Stimulated activated naive CD8-positive, alpha-beta T cell treated with anti-CD3 and anti-CD28 coated beads, Interleukin-15, amount 100 ng/mL, for 72 hours (primary cell): ENCODE measurements at regions not wholly inside any gene's neighbourhood (a gene's known extent, or its start where the extent isn't known, plus 50 kb on each side); places are given as distances from the start of the nearest gene placed in this dataset.

ENCODE experiments used
- ATAC-seq: fragments of 150-1000 bp; cut with Tn5 transposase; 2 replicates; pipeline ENCODE4 v1.10.0; 2021; ENCODE audit warnings: mild to moderate bottlenecking, moderate library complexity
- DNase-seq, 2 donors: peaks; one replicate each; pipeline ENCODE4 v3.0.0; 2021 to 2022
- H3K27ac Mint-ChIP-seq, 2 donors: one replicate each; pipeline ENCODE4 v1.8.0; 2022; ENCODE audit warnings: mild to moderate bottlenecking in 2 of 2, mixed read lengths in 2 of 2, moderate library complexity in 2 of 2
- H3K27me3 Mint-ChIP-seq: one replicate; pipeline ENCODE4 v1.8.0; 2022; ENCODE audit warnings: mixed read lengths
- H3K4me1 Mint-ChIP-seq: one replicate; pipeline ENCODE4 v1.8.0; 2022; ENCODE audit warnings: mild to moderate bottlenecking, mixed read lengths
- H3K4me3 Mint-ChIP-seq, 2 donors: one replicate each; pipeline ENCODE4 v1.8.0; 2022; ENCODE audit warnings: mild to moderate bottlenecking in 2 of 2, mixed read lengths in 2 of 2, moderate library complexity in 1 of 2
- H3K9me3 Mint-ChIP-seq, 2 donors: one replicate each; pipeline ENCODE4 v1.8.0; 2022; ENCODE audit warnings: mixed read lengths in 2 of 2

DNA sequence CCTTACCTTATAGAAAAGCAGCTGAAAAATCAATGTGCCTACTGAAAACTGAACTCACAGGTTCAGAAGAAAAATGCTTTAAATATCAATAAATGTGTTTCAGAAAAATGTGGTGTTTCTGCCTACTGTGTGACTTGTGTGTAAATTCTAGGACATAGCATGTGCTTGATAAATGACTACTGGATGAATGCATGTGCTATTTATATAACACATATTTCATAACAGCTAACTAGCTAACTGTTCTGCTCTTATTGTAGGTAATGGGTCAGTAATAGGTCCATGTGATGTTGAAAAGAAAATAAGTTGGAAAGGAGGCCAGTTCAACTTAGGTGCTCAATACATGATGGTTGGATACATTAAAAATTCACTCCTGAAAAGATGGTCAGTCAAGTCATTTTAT is 993.0 kb upstream of the LCORL start:
- ATAC-seq (no peak), DNase-seq (no peak)
- H3K4me1 Mint-ChIP-seq, result no peaks in the 10 kb centered on the region
- no peaks in the 10 kb centered on the region for H3K27me3 Mint-ChIP-seq
- H3K9me3 Mint-ChIP-seq, result peaks cover 5 to 11% of the 10 kb centered on the region in 2 donors
- no peak overlapping the region for H3K4me3 Mint-ChIP-seq
- no peak overlapping the region for H3K27ac Mint-ChIP-seq

GRCh38 chr4:19010761-19011160 is 989.2 kb upstream of the LCORL start:
- Mint-ChIP-seq H3K27me3 (no peaks in the 10 kb centered on the region), H3K4me1 (no peaks in the 10 kb centered on the region), H3K27ac (no peak overlapping the region), H3K9me3 (peaks cover 5 to 6% of the 10 kb centered on the region in 2 donors), H3K4me3 (no peak overlapping the region)
- ATAC-seq (no peak), DNase-seq (no peak)

DNA sequence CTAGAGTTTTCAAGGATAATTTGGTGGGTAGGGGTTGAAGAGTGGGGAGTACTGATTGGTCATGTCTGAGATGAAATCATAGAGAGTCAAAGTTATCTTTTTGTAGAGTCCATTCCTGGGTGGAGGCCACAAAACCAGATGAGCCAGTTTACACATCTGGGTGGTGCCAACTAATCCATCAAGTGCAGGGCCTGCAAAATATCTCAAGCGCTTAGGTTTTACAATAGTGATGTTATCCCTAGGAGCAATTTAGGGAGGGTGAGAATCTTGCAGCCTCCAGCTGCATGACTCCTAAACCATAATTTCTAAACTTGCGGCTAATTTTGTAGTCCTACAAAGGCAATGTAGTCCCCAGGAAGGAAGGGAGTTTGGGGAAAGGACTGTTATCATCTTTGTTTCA is 988.3 kb upstream of the LCORL start:
- Mint-ChIP-seq H3K27me3 (no peaks in the 10 kb centered on the region), H3K4me1 (no peaks in the 10 kb centered on the region), H3K4me3 (no peak overlapping the region), H3K27ac (no peak overlapping the region), H3K9me3 (peaks cover 5 to 6% of the 10 kb centered on the region in 2 donors)
- DNase-seq, result no peak
- ATAC-seq, result no peak

- Mint-ChIP-seq H3K4me3 (no peak overlapping the region), H3K9me3 (peaks cover 0 to 15% of the 10 kb centered on the region in 2 donors), H3K27me3 (no peaks in the 10 kb centered on the region), H3K4me1 (no peaks in the 10 kb centered on the region), H3K27ac (no peak overlapping the region)
- ATAC-seq (no peak), DNase-seq (no peak)
Measured at GRCh38 chr4:19005211-19005610, 983.7 kb upstream of the LCORL start.

DNA sequence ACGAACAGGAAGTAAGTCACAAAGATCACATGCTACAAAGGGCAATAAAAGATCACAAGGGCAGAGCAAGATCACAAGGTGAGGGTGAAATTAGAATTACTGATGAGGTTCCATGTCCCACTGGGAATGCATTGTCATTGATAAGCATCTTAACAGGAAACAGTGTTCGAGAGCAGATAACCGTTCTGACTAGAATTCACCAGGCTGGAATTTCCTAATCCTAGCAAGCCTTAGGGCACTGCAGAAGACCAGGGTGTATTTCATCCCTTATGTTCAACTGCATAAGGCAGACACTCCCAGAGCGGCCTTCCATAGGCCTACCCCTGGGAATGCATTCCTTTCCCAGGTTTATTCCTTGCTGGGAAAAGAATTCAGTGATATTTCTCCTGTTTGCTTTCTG is 980.6 kb upstream of the LCORL start:
- DNase-seq (no peak), ATAC-seq (no peak)
- H3K9me3 Mint-ChIP-seq, result peaks cover 4 to 18% of the 10 kb centered on the region in 2 donors
- H3K4me1 Mint-ChIP-seq, result no peaks in the 10 kb centered on the region
- no peak overlapping the region for H3K27ac Mint-ChIP-seq
- H3K27me3 Mint-ChIP-seq, result no peaks in the 10 kb centered on the region
- no peak overlapping the region for H3K4me3 Mint-ChIP-seq

DNA sequence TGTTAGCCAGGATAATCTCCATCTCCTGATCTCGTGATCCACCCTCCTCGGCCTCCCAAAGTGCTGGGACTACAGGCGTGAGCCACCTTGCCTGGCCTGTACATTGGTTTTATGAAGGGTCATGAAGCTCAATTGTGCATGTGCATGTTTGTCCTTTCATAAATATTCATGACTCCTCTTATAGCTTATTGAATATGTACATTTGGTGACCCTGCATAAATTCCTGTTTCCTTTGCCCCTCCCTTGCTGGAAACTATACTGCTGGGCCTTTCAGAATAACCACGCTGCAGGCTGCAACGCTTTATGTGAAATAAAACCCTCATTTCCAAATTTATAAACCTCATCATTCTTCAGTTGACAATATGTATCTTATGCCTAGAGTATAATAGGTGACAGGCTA is 978.0 kb upstream of the LCORL start:
- H3K27ac Mint-ChIP-seq, result no peak overlapping the region
- H3K27me3 Mint-ChIP-seq, result no peaks in the 10 kb centered on the region
- H3K4me3 Mint-ChIP-seq, result no peak overlapping the region
- H3K4me1 Mint-ChIP-seq, result no peaks in the 10 kb centered on the region
- ATAC-seq (no peak), DNase-seq (no peak)
- H3K9me3 Mint-ChIP-seq, result peaks cover 4 to 16% of the 10 kb centered on the region in 2 donors

- no peak overlapping the region for H3K4me3 Mint-ChIP-seq
- ATAC-seq (no peak), DNase-seq (no peak)
- H3K27me3 Mint-ChIP-seq, result no peaks in the 10 kb centered on the region
- no peaks in the 10 kb centered on the region for H3K4me1 Mint-ChIP-seq
- H3K27ac Mint-ChIP-seq, result no peak overlapping the region
- peaks cover 0 to 9% of the 10 kb centered on the region in 2 donors for H3K9me3 Mint-ChIP-seq
Measured at GRCh38 chr4:18981234-18981615, 959.7 kb upstream of the LCORL start.

DNA sequence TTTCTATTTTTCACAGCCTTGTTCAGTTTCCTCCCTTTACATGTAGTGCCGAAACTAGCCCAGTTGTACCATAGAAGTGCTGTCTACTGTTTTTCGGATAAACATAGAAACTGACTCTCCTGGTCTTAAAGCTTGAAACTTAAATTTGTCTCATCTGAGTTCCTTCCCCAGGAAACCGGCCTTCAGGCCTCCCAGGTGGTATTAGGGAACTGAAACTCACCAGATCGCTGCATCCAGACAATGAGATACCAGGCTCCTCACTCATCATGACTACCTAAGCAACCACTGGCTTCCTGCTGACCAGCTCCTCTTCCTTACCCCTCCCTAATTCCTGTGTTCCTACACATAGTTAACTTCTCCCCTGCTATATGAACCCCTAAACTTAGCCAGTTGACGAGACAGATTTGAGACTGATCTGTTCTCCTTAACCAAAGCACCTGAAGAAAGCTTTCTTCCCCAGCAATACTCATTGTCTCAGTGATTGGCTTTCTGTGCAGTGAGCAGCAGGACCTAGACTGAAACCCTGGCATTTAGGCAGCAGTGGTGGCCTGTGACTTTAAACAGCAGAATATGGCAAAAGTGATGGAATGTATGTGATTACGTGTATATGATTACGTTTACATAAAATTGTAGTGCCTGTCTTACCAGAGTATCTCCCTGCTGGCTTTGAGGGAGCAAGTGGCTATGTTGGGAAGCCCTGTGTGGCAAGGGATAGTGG is 959.1 kb upstream of the LCORL start:
- Mint-ChIP-seq H3K27me3 (no peaks in the 10 kb centered on the region), H3K4me1 (no peaks in the 10 kb centered on the region), H3K4me3 (no peak overlapping the region), H3K27ac (no peak overlapping the region), H3K9me3 (peaks cover 0 to 9% of the 10 kb centered on the region in 2 donors)
- ATAC-seq, result no peak
- DNase-seq, result no peak

- Mint-ChIP-seq H3K27me3 (no peaks in the 10 kb centered on the region), H3K4me1 (no peaks in the 10 kb centered on the region), H3K4me3 (no peak overlapping the region), H3K27ac (no peak overlapping the region), H3K9me3 (peaks cover 0 to 1% of the 10 kb centered on the region in 2 donors)
- ATAC-seq (no peak), DNase-seq (no peak)
Measured at GRCh38 chr4:18976884-18977283, 955.3 kb upstream of the LCORL start.

DNA sequence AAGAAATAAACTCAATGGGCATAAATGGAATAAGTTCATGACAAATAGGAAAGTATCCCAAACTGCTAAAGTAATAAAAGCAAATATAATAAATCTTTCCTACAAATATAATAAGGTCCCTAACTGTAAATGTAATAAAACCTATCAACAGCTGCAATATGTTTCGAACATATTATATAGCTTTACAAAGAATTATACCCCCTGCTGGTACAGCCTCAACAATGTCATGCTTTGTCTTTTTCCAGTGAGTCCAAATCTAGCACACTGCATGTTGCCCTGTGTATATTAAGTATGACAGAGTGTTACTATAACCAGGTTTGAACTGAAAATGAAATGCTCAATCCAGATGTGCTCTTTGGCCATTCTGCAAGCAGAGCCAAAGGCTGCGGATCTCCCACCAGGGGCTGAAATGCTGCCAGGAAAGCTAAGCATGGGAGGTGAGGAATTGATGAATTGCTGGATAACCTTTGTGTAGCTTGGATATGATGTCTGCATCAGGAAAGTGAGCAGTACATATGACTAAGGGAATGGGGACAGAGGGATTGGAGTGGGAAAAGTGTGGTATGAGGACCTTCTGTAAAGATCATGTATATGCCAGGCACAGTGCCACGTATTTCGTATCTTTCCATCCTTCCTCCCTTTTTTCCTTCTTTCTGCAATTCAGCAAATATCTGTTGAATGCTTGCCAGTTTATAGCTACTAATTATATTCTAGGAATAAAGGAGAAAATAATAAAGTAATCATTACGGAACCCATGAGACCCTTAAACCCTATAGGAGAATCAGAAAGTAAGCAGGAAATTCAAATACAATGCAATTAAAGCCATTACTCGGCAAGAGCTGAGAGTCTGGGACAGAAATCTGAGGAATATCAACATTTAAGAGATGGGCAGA is 954.6 kb upstream of the LCORL start:
- no peak overlapping the region for H3K27ac Mint-ChIP-seq
- ATAC-seq, result no peak
- no peak for DNase-seq
- H3K4me3 Mint-ChIP-seq, result no peak overlapping the region
- no peaks in the 10 kb centered on the region for H3K27me3 Mint-ChIP-seq
- peaks cover 4 to 8% of the 10 kb centered on the region in 2 donors for H3K9me3 Mint-ChIP-seq
- H3K4me1 Mint-ChIP-seq, result no peaks in the 10 kb centered on the region

DNA sequence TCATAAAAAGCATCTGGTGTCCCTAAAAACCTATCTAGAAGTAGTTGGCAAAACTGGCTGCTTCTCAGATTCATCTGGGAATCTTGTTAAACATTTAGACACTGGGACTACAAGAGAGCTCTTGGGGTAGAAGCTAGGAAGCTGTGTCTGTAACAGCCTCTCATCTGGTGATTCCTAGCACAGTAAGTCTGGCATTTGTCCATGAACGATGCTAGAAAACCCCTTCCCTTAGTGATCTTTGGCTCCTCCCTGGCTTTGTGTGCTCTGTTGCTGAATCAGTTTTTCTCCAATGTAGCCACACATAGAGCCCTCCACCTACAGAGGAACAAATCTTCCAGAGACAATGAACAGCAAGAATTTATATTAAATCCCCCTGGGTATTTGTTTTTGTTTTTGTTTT is 951.7 kb upstream of the LCORL start:
- Mint-ChIP-seq H3K4me3 (no peak overlapping the region), H3K27me3 (no peaks in the 10 kb centered on the region), H3K27ac (no peak overlapping the region), H3K4me1 (no peaks in the 10 kb centered on the region), H3K9me3 (peaks cover 12 to 14% of the 10 kb centered on the region in 2 donors)
- ATAC-seq (no peak), DNase-seq (no peak)

DNA sequence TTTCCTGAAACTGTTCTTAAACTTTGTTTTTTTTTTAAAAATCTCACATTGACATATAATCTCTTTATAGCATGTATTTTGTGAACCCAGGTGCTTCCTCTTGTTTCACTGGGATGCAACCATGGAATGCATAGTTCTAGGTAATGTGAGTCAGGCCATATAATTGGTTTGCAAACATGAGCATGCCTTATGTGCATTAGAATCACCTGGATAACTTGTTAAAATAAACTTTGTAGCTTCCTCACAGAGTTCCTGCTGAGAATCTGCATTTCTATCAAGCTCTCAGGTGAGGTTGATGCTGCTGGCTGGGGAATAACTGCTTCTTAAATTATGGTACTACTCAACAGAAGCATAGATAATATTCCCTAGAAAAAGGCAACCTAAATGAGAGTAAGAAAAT is 940.3 kb upstream of the LCORL start:
- ATAC-seq (no peak), DNase-seq (no peak)
- no peaks in the 10 kb centered on the region for H3K4me1 Mint-ChIP-seq
- no peak overlapping the region for H3K4me3 Mint-ChIP-seq
- no peak overlapping the region for H3K27ac Mint-ChIP-seq
- peaks cover 4 to 18% of the 10 kb centered on the region in 2 donors for H3K9me3 Mint-ChIP-seq
- no peaks in the 10 kb centered on the region for H3K27me3 Mint-ChIP-seq

- Mint-ChIP-seq H3K4me1 (no peaks in the 10 kb centered on the region), H3K27ac (no peak overlapping the region), H3K4me3 (no peak overlapping the region), H3K9me3 (peaks cover 4 to 18% of the 10 kb centered on the region in 2 donors), H3K27me3 (no peaks in the 10 kb centered on the region)
- DNase-seq (no peak), ATAC-seq (no peak)
Measured at GRCh38 chr4:18961266-18961665, 939.7 kb upstream of the LCORL start.

DNA sequence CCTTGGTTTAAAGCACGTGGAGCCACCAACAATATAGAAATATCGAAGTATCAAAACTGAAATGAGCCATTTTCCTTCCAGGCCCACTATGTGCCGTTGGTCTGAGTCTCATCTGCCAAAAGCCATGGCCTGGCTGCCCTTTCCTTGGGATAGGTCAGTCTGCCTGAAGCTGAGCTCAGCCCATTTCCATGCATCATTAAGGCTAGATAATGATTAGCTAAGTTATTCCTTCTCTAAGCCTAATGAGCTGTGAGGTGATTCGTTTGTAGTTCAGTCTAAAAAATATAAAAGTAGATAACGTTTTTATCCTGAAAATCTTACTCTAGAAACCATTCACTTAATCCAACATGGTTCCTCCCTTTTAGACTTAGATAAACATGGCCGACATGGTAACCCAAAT is 936.2 kb upstream of the LCORL start:
- Mint-ChIP-seq H3K4me3 (no peak overlapping the region), H3K9me3 (peaks cover 4 to 20% of the 10 kb centered on the region in 2 donors), H3K27me3 (no peaks in the 10 kb centered on the region), H3K4me1 (no peaks in the 10 kb centered on the region), H3K27ac (no peak overlapping the region)
- no peak for ATAC-seq
- no peak for DNase-seq

DNA sequence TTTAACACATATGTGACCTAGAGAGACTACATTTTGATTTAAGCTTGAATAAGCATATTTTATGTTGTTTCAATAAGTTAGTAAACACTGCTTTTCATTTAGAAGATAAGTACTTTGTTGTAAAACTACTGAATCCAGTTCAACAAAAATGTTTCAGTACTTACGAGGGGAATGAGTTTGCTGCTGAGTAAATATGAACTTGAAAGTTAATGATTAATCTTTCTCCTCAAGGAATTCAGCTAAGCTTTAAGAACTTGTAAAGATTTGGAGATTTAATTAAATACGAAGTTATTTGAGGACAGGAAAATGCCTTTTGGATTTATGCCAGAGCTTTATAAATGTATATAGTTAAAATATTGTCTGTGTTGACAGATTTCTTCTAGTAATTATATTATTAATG is 933.0 kb upstream of the LCORL start:
- H3K27ac Mint-ChIP-seq, result no peak overlapping the region
- no peaks in the 10 kb centered on the region for H3K4me1 Mint-ChIP-seq
- H3K9me3 Mint-ChIP-seq, result peaks cover 0 to 12% of the 10 kb centered on the region in 2 donors
- ATAC-seq (no peak), DNase-seq (no peak)
- no peak overlapping the region for H3K4me3 Mint-ChIP-seq
- no peaks in the 10 kb centered on the region for H3K27me3 Mint-ChIP-seq

DNA sequence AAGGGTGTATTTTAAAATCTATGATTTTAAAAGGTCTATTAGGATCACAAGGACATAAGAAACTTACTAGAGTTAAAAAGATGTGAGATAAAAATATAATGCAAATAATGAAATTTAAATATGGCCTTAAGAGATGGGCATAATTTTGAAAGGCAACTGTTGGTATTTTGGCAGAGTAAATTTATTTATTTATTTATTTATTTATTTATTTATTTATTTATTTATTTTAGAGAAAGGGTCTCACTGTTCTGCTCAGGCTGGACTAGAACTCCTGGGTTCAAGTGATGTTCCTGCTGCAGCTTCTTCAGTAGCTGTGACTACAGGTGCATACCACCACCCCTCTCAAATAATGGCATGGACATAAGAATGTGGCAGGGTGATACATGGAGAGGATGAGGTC is 932.1 kb upstream of the LCORL start:
- no peaks in the 10 kb centered on the region for H3K4me1 Mint-ChIP-seq

More for the DNA sequence above, 932.1 kb upstream of the LCORL start:
- no peak for DNase-seq
- Mint-ChIP-seq H3K27me3 (no peaks in the 10 kb centered on the region), H3K4me3 (no peak overlapping the region), H3K9me3 (peaks cover 0 to 6% of the 10 kb centered on the region in 2 donors), H3K27ac (no peak overlapping the region)
- no peak for ATAC-seq
